Effector memory CD4-positive, alpha-beta T cell (primary cell): ENCODE measurements at regions not wholly inside any gene's neighbourhood (a gene's known extent, or its start where the extent isn't known, plus 50 kb on each side); places are given as distances from the start of the nearest gene placed in this dataset.
"Not testable (repeated sequence)": the region's sequence is repeated elsewhere in the genome, so short reads cannot be mapped to it uniquely, and the experiment has no call there.

Experiments used
- DNase-seq, 3 donors: peaks; one replicate each; pipeline ENCODE4 v3.0.0-alpha.2; 2020
- H3K27ac ChIP-seq: 2 replicates; pipeline ENCODE4 v1.7.0; 2013; ENCODE audit warnings: mild to moderate bottlenecking, low read length, moderate library complexity; ENCODE audit not compliant: insufficient read depth, poor library complexity, severe bottlenecking
- H3K27me3 ChIP-seq: replicated peaks from 2 replicates; pipeline ENCODE4 v1.7.0; 2013; ENCODE audit warnings: mild to moderate bottlenecking, low read length; ENCODE audit not compliant: insufficient read depth, control insufficient read depth, poor library complexity, severe bottlenecking
- H3K36me3 ChIP-seq: 2 replicates; pipeline ENCODE4 v1.7.0; 2013; ENCODE audit warnings: mild to moderate bottlenecking, low read length, moderate library complexity; ENCODE audit not compliant: control insufficient read depth, insufficient read depth
- H3K4me1 ChIP-seq: 2 replicates; pipeline ENCODE4 v1.7.0; 2013; ENCODE audit warnings: low read length, mild to moderate bottlenecking; ENCODE audit not compliant: control insufficient read depth, insufficient read depth, poor library complexity, severe bottlenecking
- H3K4me3 ChIP-seq: 2 replicates; pipeline ENCODE4 v1.7.0; 2013; ENCODE audit warnings: low read length, low read depth, mild to moderate bottlenecking; ENCODE audit not compliant: insufficient read depth, poor library complexity, severe bottlenecking
- H3K9me3 ChIP-seq: 2 replicates; pipeline ENCODE4 v1.7.0; 2013; ENCODE audit warnings: mild to moderate bottlenecking, low read length, moderate library complexity; ENCODE audit not compliant: control insufficient read depth

DNA sequence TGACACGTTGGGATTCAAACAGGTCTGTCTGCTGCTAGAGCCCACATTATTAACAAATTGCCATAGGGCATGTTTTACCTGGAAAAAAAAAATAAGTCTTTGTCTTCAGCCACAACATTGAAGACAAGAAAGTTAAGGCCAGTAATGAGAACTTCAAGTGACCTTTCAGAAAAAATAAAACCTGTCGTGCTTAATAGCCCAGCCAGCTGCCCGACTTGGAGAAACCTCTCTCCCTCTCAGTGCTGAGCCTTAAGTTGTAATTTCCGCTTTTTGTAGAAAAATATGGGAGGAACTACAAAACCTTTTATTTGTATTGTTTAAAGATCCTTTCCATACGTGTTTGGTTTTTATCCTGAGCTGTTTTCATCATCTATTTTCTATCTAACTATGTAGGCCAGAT lies 454.3 kb upstream of the SLITRK6 start:
- not testable (repeated sequence) for H3K4me1 ChIP-seq, H3K9me3 ChIP-seq, DNase-seq, H3K27ac ChIP-seq, H3K36me3 ChIP-seq, H3K27me3 ChIP-seq, H3K4me3 ChIP-seq

GRCh38 chr13:86255820-86256219 lies 456.6 kb upstream of the SLITRK6 start:
- not testable (repeated sequence) for H3K27me3 ChIP-seq, H3K4me3 ChIP-seq, DNase-seq, H3K27ac ChIP-seq, H3K4me1 ChIP-seq, H3K36me3 ChIP-seq, H3K9me3 ChIP-seq

DNA sequence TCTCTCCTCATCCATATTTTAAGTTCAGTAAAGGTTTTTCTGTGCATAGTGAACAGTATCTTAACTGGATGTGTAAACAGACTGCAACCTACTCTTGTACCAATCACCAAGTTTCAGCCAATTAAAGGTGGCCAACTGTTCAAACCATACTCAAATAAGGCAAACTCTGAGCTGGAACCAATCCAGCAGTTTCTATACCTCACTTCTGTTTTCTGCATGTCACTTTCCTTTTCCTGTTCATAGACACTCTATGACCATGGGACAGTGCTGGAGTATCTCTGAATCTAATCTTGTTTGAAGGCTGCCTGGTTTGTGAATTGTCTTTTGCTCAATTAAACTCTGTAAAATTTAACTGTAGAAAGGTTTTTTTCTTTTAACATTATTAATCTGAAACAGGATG lies 470.3 kb upstream of the SLITRK6 start:
- Histone ChIP-seq H3K4me1 (no peaks in the 10 kb centered on the region), H3K27me3 (no peaks in the 10 kb centered on the region), H3K36me3 (no peaks in the 10 kb centered on the region), H3K4me3 (no peak overlapping the region), H3K27ac (no peak overlapping the region), H3K9me3 (no peaks in the 10 kb centered on the region)
- no peak for DNase-seq

GRCh38 chr13:86282442-86282841 lies 483.2 kb upstream of the SLITRK6 start:
- no peaks in the 10 kb centered on the region for H3K27me3 ChIP-seq
- H3K9me3 ChIP-seq: no peaks in the 10 kb centered on the region
- H3K27ac ChIP-seq: no peak overlapping the region
- no peaks in the 10 kb centered on the region for H3K4me1 ChIP-seq
- no peaks in the 10 kb centered on the region for H3K36me3 ChIP-seq
- no peak overlapping the region for H3K4me3 ChIP-seq
- DNase-seq: no peak

DNA sequence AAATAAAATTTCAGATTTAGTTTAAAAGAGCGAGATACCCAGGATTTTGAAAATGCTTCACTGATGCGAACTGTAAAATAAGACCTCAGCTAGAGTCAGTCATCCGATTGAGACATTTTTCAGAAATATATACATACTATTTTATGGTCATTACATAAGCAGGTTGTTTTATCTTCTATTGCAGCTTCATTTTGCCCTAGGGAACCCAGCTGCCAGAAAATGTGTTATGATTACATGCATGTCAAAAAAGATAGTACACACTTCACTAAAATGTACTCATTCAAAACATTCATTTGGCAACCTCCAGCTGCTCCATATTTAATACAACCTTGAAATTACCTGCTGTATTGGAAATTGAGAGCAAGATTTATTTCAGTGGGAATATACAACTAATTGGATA lies 483.8 kb upstream of the SLITRK6 start:
- DNase-seq: no peak
- H3K4me3 ChIP-seq: no peak overlapping the region
- no peaks in the 10 kb centered on the region for H3K27me3 ChIP-seq
- H3K4me1 ChIP-seq: no peaks in the 10 kb centered on the region
- H3K27ac ChIP-seq: no peak overlapping the region
- no peaks in the 10 kb centered on the region for H3K9me3 ChIP-seq
- H3K36me3 ChIP-seq: no peaks in the 10 kb centered on the region

GRCh38 chr13:86298725-86299124 lies 499.5 kb upstream of the SLITRK6 start:
- H3K9me3 ChIP-seq: no peaks in the 10 kb centered on the region
- H3K36me3 ChIP-seq: no peaks in the 10 kb centered on the region
- DNase-seq: no peak
- H3K27me3 ChIP-seq: no peaks in the 10 kb centered on the region
- no peak overlapping the region for H3K27ac ChIP-seq
- H3K4me1 ChIP-seq: no peaks in the 10 kb centered on the region
- H3K4me3 ChIP-seq: no peak overlapping the region

GRCh38 chr13:86299128-86299527 lies 499.9 kb upstream of the SLITRK6 start:
- no peaks in the 10 kb centered on the region for H3K4me1 ChIP-seq
- DNase-seq: no peak
- H3K27me3 ChIP-seq: no peaks in the 10 kb centered on the region
- H3K27ac ChIP-seq: no peak overlapping the region
- no peak overlapping the region for H3K4me3 ChIP-seq
- no peaks in the 10 kb centered on the region for H3K36me3 ChIP-seq
- H3K9me3 ChIP-seq: no peaks in the 10 kb centered on the region

DNA sequence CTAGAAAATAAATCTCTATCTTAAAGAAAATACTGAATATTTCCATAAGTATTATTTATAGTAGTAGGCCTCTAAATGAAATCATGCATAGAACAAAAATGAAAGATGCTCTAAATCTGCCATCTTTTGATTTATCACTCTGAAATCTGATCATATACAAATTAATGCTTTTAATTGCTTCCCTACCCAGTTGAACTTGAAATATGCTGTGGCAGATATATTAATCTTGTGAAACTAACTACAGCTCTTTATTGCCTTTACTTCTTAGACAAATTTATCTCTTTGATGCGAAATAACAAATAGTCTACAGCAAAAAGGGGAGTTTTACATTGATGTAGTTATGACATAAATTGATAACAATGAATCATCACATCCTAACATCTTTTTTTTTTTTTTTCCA lies 510.7 kb upstream of the SLITRK6 start:
- Histone ChIP-seq H3K36me3 (no peaks in the 10 kb centered on the region), H3K4me1 (no peaks in the 10 kb centered on the region), H3K4me3 (no peak overlapping the region), H3K9me3 (no peaks in the 10 kb centered on the region), H3K27me3 (no peaks in the 10 kb centered on the region), H3K27ac (no peak overlapping the region)
- no peak for DNase-seq

DNA sequence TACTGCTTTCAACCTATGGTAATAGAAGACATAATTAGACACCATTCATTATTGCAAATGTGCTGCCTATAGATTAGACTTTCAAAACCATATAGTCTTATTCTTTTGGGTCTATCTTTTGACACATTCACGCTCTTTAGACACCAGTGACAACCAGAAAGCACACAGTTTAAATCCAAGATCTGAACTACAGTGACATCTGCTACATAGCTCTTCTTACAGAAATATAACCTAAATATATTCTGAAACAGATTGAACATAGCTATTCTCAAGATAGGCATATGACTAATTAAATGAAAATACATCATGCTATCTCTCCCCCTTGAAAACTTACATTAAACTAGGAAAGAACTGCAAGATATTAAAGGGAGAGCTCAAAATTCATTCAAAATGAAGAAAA lies 514.2 kb upstream of the SLITRK6 start:
- no peak for DNase-seq
- no peaks in the 10 kb centered on the region for H3K4me1 ChIP-seq
- no peaks in the 10 kb centered on the region for H3K36me3 ChIP-seq
- H3K27me3 ChIP-seq: no peaks in the 10 kb centered on the region
- H3K27ac ChIP-seq: no peak overlapping the region
- H3K4me3 ChIP-seq: no peak overlapping the region
- no peaks in the 10 kb centered on the region for H3K9me3 ChIP-seq

DNA sequence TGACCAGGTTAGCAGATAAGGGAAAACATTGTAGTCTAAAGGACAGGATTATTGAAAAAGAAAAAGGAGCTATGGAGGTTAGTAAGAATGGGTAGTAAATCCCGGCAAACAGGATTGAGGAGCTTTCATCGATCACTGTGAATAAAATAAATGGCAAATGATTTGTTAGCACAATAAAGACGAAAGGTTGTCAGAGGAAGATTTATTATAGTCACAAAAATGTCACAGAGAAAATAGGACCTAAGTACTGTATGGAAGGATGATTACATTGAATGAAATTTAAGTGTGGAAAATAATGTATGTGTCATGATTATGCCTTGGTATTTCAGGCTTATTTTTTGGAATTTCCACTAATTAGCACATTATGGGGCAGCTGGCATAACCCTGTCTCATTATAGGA lies 519.2 kb upstream of the SLITRK6 start:
- no peaks in the 10 kb centered on the region for H3K36me3 ChIP-seq
- no peaks in the 10 kb centered on the region for H3K27me3 ChIP-seq
- H3K9me3 ChIP-seq: no peaks in the 10 kb centered on the region
- H3K27ac ChIP-seq: no peak overlapping the region
- no peak for DNase-seq
- no peaks in the 10 kb centered on the region for H3K4me1 ChIP-seq
- H3K4me3 ChIP-seq: no peak overlapping the region

GRCh38 chr13:86324191-86324590 lies 525.0 kb upstream of the SLITRK6 start:
- Histone ChIP-seq H3K4me3 (no peak overlapping the region), H3K36me3 (no peaks in the 10 kb centered on the region), H3K27me3 (no peaks in the 10 kb centered on the region), H3K27ac (no peak overlapping the region), H3K4me1 (no peaks in the 10 kb centered on the region), H3K9me3 (no peaks in the 10 kb centered on the region)
- no peak for DNase-seq
